ENCODE measurements at regions not wholly inside any gene's neighbourhood (a gene's known extent, or its start where the extent isn't known, plus 50 kb on each side); places are given as distances from the start of the nearest gene placed in this dataset.

DNA sequence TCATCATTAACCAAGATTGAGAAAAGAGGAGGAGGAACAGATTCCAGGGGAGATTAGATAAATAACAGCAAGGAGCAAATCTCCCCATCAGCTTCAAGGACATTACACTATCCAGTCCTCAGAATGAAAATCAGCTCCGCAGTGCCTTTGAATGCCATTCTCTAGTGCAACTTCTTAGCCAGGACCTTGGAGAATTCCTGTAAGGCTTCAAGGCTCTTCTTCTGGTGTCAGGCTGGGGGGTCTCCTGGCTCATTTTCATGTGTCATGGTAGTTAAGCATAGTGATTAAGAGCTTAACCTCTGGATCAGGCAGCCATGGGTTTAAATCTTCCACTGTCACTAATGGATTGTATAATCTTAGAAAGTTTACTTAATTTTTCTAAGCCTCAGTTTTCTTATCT, 137.3 kb upstream of the CCL2 start:
- TF ChIP-seq ZFX (IDR thresholded peaks at IDR 0.05), result no peak
- TF ChIP-seq, protein P1, sequence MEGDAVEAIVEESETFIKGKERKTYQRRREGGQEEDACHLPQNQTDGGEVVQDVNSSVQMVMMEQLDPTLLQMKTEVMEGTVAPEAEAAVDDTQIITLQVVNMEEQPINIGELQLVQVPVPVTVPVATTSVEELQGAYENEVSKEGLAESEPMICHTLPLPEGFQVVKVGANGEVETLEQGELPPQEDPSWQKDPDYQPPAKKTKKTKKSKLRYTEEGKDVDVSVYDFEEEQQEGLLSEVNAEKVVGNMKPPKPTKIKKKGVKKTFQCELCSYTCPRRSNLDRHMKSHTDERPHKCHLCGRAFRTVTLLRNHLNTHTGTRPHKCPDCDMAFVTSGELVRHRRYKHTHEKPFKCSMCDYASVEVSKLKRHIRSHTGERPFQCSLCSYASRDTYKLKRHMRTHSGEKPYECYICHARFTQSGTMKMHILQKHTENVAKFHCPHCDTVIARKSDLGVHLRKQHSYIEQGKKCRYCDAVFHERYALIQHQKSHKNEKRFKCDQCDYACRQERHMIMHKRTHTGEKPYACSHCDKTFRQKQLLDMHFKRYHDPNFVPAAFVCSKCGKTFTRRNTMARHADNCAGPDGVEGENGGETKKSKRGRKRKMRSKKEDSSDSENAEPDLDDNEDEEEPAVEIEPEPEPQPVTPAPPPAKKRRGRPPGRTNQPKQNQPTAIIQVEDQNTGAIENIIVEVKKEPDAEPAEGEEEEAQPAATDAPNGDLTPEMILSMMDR (conservative IDR thresholded peaks at IDR 0.05), result no peak
- no peak overlapping the region for H3K27ac ChIP-seq

- no peak for TF ChIP-seq ZFX (IDR thresholded peaks at IDR 0.05)
- TF ChIP-seq, protein P1 (conservative IDR thresholded peaks at IDR 0.05), result no peak
- no peak overlapping the region for H3K27ac ChIP-seq
Observed at GRCh38 chr17:34118564-34118963, 136.5 kb upstream of the CCL2 start.

DNA sequence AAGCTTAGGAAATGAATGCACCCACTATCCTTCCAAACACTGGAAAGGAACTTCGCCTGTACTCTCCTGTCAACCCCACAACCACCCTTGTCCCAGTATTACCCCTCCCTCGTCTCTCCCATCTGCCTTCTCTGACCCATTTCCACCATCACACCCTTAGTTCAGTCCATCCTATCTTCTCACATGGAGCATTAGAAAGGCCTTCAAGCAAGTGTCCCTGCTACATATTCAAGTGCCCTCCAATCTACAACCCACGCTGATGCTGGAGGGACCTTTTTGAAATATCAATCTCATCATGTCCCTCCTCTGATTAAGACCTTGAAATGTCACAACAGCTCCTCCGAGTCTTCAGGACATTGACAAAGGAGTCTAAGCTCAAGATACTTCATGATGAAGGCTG, 133.8 kb upstream of the CCL2 start:
- no peak overlapping the region for H3K27ac ChIP-seq
- TF ChIP-seq, protein P1 (conservative IDR thresholded peaks at IDR 0.05), result no peak
- TF ChIP-seq ZFX (IDR thresholded peaks at IDR 0.05), result no peak

DNA sequence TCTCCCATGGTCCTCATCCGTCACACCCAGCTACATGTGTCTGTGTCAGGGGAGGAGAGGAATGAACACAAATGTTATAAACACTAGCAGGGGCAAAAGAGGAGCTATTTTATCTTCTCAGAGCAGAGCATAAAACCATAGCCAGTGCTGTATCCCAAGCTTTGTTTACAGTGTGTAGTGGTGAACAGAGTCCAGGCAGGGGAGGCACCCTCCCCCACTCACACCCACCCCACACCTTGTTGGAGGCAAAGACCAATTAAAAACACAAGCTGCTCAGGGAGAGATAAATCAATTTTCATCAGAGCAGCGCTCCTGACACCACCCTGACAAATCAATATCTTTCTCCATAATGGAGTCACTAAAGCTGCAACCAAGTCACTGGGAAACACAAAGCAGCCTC, 132.6 kb upstream of the CCL2 start:
- TF ChIP-seq ZFX (IDR thresholded peaks at IDR 0.05), result no peak
- TF ChIP-seq, protein P1 (conservative IDR thresholded peaks at IDR 0.05), result no peak
- H3K27ac ChIP-seq, result no peak overlapping the region

GRCh38 chr17:34125010-34125409, 130.1 kb upstream of the CCL2 start:
- H3K27ac ChIP-seq, result no peak overlapping the region
- TF ChIP-seq ZFX (IDR thresholded peaks at IDR 0.05), result no peak
- TF ChIP-seq, protein P1 (conservative IDR thresholded peaks at IDR 0.05), result no peak

DNA sequence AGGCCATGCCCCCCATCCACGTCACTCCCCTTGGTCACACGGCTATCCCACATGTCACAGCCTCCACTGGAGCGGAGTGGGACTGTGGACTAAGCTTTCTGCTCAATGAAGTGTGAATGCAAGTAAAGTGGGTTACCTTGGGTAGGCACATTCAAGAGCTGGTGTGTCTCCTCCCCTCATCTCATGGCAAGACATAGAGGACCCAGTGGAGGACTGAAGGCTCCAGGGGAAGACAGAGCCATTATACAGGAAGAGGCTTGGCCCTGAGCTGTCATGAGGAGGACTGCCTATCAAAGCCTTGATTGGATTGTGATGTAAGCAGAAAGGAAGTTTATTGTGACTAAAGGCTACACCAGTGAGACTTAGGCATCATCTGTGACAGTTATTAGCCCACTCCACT, 129.2 kb upstream of the CCL2 start:
- no peak for TF ChIP-seq ZFX (IDR thresholded peaks at IDR 0.05)
- TF ChIP-seq, protein P1 (conservative IDR thresholded peaks at IDR 0.05), result no peak
- no peak overlapping the region for H3K27ac ChIP-seq

GRCh38 chr17:34126496-34126895, 128.6 kb upstream of the CCL2 start:
- H3K27ac ChIP-seq, result no peak overlapping the region
- no peak for TF ChIP-seq ZFX (IDR thresholded peaks at IDR 0.05)
- TF ChIP-seq, protein P1 (conservative IDR thresholded peaks at IDR 0.05), result no peak
